H9 (cell line): ENCODE measurements at regions not wholly inside any gene's neighbourhood (a gene's known extent, or its start where the extent isn't known, plus 50 kb on each side); places are given as distances from the start of the nearest gene placed in this dataset.

Source experiments
- DNase-seq: peaks from one replicate; pipeline ENCODE4 v3.0.0-alpha.2; 2017
- H2AFZ ChIP-seq: one replicate; pipeline ENCODE4 v1.6.1; 2013; ENCODE audit warnings: mild to moderate bottlenecking, low read length, control low read depth, moderate library complexity
- H2AK5ac ChIP-seq: 2 replicates; pipeline ENCODE4 v1.6.1; 2013; ENCODE audit warnings: low read length, control low read depth, mixed read lengths; ENCODE audit not compliant: insufficient read length
- H2BK120ac ChIP-seq: one replicate; pipeline ENCODE4 v1.6.1; 2013; ENCODE audit warnings: low read depth, mild to moderate bottlenecking, low read length, control low read depth, inconsistent platforms; ENCODE audit not compliant: poor library complexity, severe bottlenecking
- H2BK12ac ChIP-seq: 2 replicates; pipeline ENCODE4 v1.6.1; 2013; ENCODE audit warnings: low read length, control low read depth, mixed read lengths, low read depth; ENCODE audit not compliant: insufficient read length
- H2BK15ac ChIP-seq: 2 replicates; pipeline ENCODE4 v1.6.1; 2013; ENCODE audit warnings: low read depth, low read length, control low read depth
- H2BK20ac ChIP-seq: one replicate; pipeline ENCODE4 v1.6.1; 2013; ENCODE audit warnings: low read depth, mild to moderate bottlenecking, low read length, control low read depth, inconsistent platforms; ENCODE audit not compliant: poor library complexity, severe bottlenecking
- H2BK5ac ChIP-seq: 2 replicates; pipeline ENCODE4 v1.6.1; 2013; ENCODE audit warnings: low read length, control low read depth, mixed read lengths; ENCODE audit not compliant: insufficient read length
- H3K14ac ChIP-seq: 2 replicates; pipeline ENCODE4 v1.6.1; 2013; ENCODE audit warnings: low read length, control low read depth; ENCODE audit not compliant: insufficient read depth
- H3K18ac ChIP-seq: 2 replicates; pipeline ENCODE4 v1.6.1; 2013; ENCODE audit warnings: low read depth, mild to moderate bottlenecking, mixed read lengths, low read length, control low read depth; ENCODE audit not compliant: insufficient read length
- H3K23ac ChIP-seq: 2 replicates; pipeline ENCODE4 v1.6.1; 2013; ENCODE audit warnings: low read length, control low read depth, mixed read lengths, low read depth; ENCODE audit not compliant: insufficient read length
- H3K23me2 ChIP-seq: 2 replicates; pipeline ENCODE4 v1.6.1; 2013; ENCODE audit warnings: low read depth, mild to moderate bottlenecking, mixed read lengths, low read length, control low read depth; ENCODE audit not compliant: insufficient read length, poor library complexity, severe bottlenecking
- H3K27ac ChIP-seq: 2 replicates; pipeline ENCODE4 v1.5.1; 2013; ENCODE audit warnings: low read length, control low read depth, mixed read lengths, low read depth; ENCODE audit not compliant: insufficient read length
- H3K27me3 ChIP-seq: 2 replicates; pipeline ENCODE4 v1.6.1; 2013; ENCODE audit warnings: low read length, control low read depth, inconsistent platforms; ENCODE audit not compliant: insufficient read depth
- H3K4ac ChIP-seq: 2 replicates; pipeline ENCODE4 v1.6.1; 2013; ENCODE audit warnings: low read depth, mild to moderate bottlenecking, control low read depth, inconsistent platforms, low read length, moderate library complexity
- H3K4me1 ChIP-seq: 2 replicates; pipeline ENCODE4 v1.6.1; 2013; ENCODE audit warnings: low read length, control low read depth, inconsistent platforms; ENCODE audit not compliant: insufficient read depth
- H3K4me2 ChIP-seq: 2 replicates; pipeline ENCODE4 v1.6.1; 2013; ENCODE audit warnings: low read length, control low read depth, mixed read lengths; ENCODE audit not compliant: insufficient read length, insufficient read depth
- H3K56ac ChIP-seq: 2 replicates; pipeline ENCODE4 v1.6.1; 2013; ENCODE audit warnings: low read depth, mild to moderate bottlenecking, mixed read lengths, low read length, control low read depth; ENCODE audit not compliant: insufficient read length
- H3K79me1 ChIP-seq: 2 replicates; pipeline ENCODE4 v1.6.1; 2013; ENCODE audit warnings: low read depth, mild to moderate bottlenecking, moderate library complexity, low read length, control low read depth, inconsistent platforms; ENCODE audit not compliant: insufficient read depth, poor library complexity, severe bottlenecking
- H3K79me2 ChIP-seq: 2 replicates; pipeline ENCODE4 v1.6.1; 2013; ENCODE audit warnings: low read length, control low read depth, inconsistent platforms; ENCODE audit not compliant: insufficient read depth
- H3K9ac ChIP-seq: 2 replicates; pipeline ENCODE4 v1.6.1; 2013; ENCODE audit warnings: low read length, control low read depth, mixed read lengths; ENCODE audit not compliant: insufficient read length; ENCODE audit errors: extremely low read depth
- H3K9me3 ChIP-seq: one replicate; pipeline ENCODE4 v1.6.1; 2013; ENCODE audit warnings: low read depth, low read length, inconsistent platforms; ENCODE audit not compliant: control insufficient read depth
- H3T11ph ChIP-seq: one replicate; pipeline ENCODE4 v1.6.1; 2013; ENCODE audit warnings: mild to moderate bottlenecking, low read length, control low read depth, inconsistent platforms
- H4K20me1 ChIP-seq: one replicate; pipeline ENCODE4 v1.6.1; 2013; ENCODE audit not compliant: control insufficient read depth, insufficient read length, insufficient read depth
- H4K5ac ChIP-seq: 2 replicates; pipeline ENCODE4 v1.6.1; 2013; ENCODE audit warnings: low read depth, mild to moderate bottlenecking, mixed read lengths, low read length, control low read depth; ENCODE audit not compliant: insufficient read length
- H4K8ac ChIP-seq: replicated peaks from 2 replicates; pipeline ENCODE4 v1.6.1; 2013; ENCODE audit warnings: low read length, control low read depth, mixed read lengths, low read depth; ENCODE audit not compliant: insufficient read length
- H4K91ac ChIP-seq: 2 replicates; pipeline ENCODE4 v1.6.1; 2013; ENCODE audit warnings: low read depth, mild to moderate bottlenecking, moderate library complexity, mixed read lengths, low read length, control low read depth; ENCODE audit not compliant: insufficient read length
- H3K27ac Mint-ChIP-seq, 3 experiments: 2 replicates in 2 of 3; 3 replicates in 1 of 3; pipeline ENCODE4 v1.8.0; 2020 to 2021; ENCODE audit warnings: mixed read lengths in 3 of 3, mild to moderate bottlenecking in 1 of 3, moderate library complexity in 1 of 3
- H3K27me3 Mint-ChIP-seq: 2 replicates; pipeline ENCODE4 v1.8.0; 2021; ENCODE audit warnings: low read depth, mild to moderate bottlenecking, moderate library complexity, mixed read lengths
- H3K36me3 Mint-ChIP-seq, 3 experiments: 2 replicates in 2 of 3; 3 replicates in 1 of 3; pipeline ENCODE4 v1.8.0; 2020 to 2021; ENCODE audit warnings: low read depth in 3 of 3, mixed read lengths in 3 of 3; ENCODE audit not compliant: insufficient read depth in 1 of 3
- H3K4me1 Mint-ChIP-seq, 2 experiments: 2 replicates each; pipeline ENCODE4 v1.8.0; 2020; ENCODE audit warnings: mixed read lengths in 2 of 2
- H3K4me3 Mint-ChIP-seq, 2 experiments: 2 replicates in 1 of 2; 3 replicates in 1 of 2; pipeline ENCODE4 v1.8.0; 2020 to 2021; ENCODE audit warnings: mild to moderate bottlenecking in 2 of 2, mixed read lengths in 2 of 2, moderate library complexity in 1 of 2
- H3K9me3 Mint-ChIP-seq, 2 experiments: 2 replicates in 1 of 2; 3 replicates in 1 of 2; pipeline ENCODE4 v1.8.0; 2020; ENCODE audit warnings: mild to moderate bottlenecking in 2 of 2, mixed read lengths in 2 of 2, moderate library complexity in 1 of 2
- WGBS: extraction: QIAGEN DNeasy Blood & Tissue Kit; methylation state at CpG from one replicate; pipeline ENCODE4 v1.1.7; 2013; ENCODE audit warnings: missing lambda C conversion rate, low lambda C conversion rate, mixed read lengths; ENCODE audit not compliant: insufficient read length; ENCODE audit errors: extremely low coverage; 5-methylcytosine and 5-hydroxymethylcytosine counted together
- TF ChIP-seq, protein P1 (sequence below): fragments of 200-600 bp; sonication (generic); conservative IDR thresholded peaks from 3 replicates; pipeline ENCODE4 v1.8.0; 2021; ENCODE audit warnings: antibody characterized with exemption, mild to moderate bottlenecking

DNA sequence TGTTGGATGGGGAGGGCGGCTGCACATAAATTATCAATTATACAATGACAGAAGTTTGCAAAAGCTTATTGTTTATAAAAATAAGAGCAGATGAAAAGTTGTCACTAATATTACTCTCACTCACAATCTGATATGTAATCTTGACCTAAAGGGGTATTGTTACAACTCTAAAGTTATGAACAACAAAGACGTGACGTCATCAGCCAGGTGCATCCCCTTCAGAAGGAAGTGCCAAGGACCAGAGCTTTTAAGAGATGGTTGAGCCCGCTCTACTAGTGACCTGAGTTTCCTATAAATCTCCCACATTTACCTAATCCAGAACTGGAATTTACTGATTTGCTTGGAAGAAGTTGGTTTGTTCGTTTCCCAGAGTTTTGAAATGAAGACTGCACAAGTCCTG is 247.7 kb upstream of the MGMT start:
- H3K4me3 Mint-ChIP-seq: no peak overlapping the region
- H3K36me3 Mint-ChIP-seq: no peaks in the 10 kb centered on the region
- no peak overlapping the region for H4K5ac ChIP-seq
- no peak overlapping the region for H4K91ac ChIP-seq
- no peak overlapping the region for H3K27ac Mint-ChIP-seq
- no peaks in the 10 kb centered on the region; the same call in 1 of the 2 replicates for H3K79me2 ChIP-seq
- H3K4ac ChIP-seq: no peak overlapping the region
- H3K9me3 Mint-ChIP-seq: no peaks in the 10 kb centered on the region
- TF ChIP-seq, protein P1, sequence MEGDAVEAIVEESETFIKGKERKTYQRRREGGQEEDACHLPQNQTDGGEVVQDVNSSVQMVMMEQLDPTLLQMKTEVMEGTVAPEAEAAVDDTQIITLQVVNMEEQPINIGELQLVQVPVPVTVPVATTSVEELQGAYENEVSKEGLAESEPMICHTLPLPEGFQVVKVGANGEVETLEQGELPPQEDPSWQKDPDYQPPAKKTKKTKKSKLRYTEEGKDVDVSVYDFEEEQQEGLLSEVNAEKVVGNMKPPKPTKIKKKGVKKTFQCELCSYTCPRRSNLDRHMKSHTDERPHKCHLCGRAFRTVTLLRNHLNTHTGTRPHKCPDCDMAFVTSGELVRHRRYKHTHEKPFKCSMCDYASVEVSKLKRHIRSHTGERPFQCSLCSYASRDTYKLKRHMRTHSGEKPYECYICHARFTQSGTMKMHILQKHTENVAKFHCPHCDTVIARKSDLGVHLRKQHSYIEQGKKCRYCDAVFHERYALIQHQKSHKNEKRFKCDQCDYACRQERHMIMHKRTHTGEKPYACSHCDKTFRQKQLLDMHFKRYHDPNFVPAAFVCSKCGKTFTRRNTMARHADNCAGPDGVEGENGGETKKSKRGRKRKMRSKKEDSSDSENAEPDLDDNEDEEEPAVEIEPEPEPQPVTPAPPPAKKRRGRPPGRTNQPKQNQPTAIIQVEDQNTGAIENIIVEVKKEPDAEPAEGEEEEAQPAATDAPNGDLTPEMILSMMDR: no peak
- no peak overlapping the region for H2BK15ac ChIP-seq
- H3K9ac ChIP-seq: no peak overlapping the region
- H2AFZ ChIP-seq: no peak overlapping the region
- H3K56ac ChIP-seq: no peak overlapping the region
- no CpG with 5 or more reads among the region's 5 CpGs for WGBS
- no peak overlapping the region for H3K14ac ChIP-seq
- no peak overlapping the region for H3K4me2 ChIP-seq
- no peak overlapping the region for H2BK12ac ChIP-seq
- H2BK5ac ChIP-seq: no peak overlapping the region
- no peak overlapping the region for H4K8ac ChIP-seq
- no peaks in the 10 kb centered on the region for H3K4me1 ChIP-seq
- H2AK5ac ChIP-seq: no peak overlapping the region
- no peak overlapping the region for H2BK120ac ChIP-seq
- H3K9me3 ChIP-seq: no peaks in the 10 kb centered on the region
- no peak overlapping the region for H3K18ac ChIP-seq
- no peak overlapping the region for H2BK20ac ChIP-seq
- no peaks in the 10 kb centered on the region for H3K4me1 Mint-ChIP-seq
- no peaks in the 10 kb centered on the region for H3K27me3 ChIP-seq
- no peaks in the 10 kb centered on the region; the same call in 1 of the 2 replicates for H3K27me3 Mint-ChIP-seq
- no peak for DNase-seq
- H3K23me2 ChIP-seq: no peaks in the 10 kb centered on the region
- H3K23ac ChIP-seq: no peak overlapping the region
- no peaks in the 10 kb centered on the region for H4K20me1 ChIP-seq
- H3K79me1 ChIP-seq: no peaks in the 10 kb centered on the region
- H3K27ac ChIP-seq: no peak overlapping the region
- H3T11ph ChIP-seq: no peak overlapping the region
